SKM-1 (cell line): ENCODE measurements at regions not wholly inside any gene's neighbourhood (a gene's known extent, or its start where the extent isn't known, plus 50 kb on each side); places are given as distances from the start of the nearest gene placed in this dataset.
A peak's percentile ranks its signal among the peaks of the same experiment; 100 is the strongest.

ENCODE experiments used
- DNase-seq: peaks from one replicate; lab custom pipeline; 2025; ENCODE audit not compliant: unreplicated experiment; lab: John Stamatoyannopoulos, UW

- DNase-seq: no peak
Measured at GRCh38 chr20:52279706-52280105, 88.1 kb upstream of the ZFP64 start.

- DNase-seq: no peak
Measured at GRCh38 chr20:52275181-52275691, 83.7 kb upstream of the ZFP64 start.

- DNase-seq: no peak
Measured at GRCh38 chr20:52270696-52271095, 79.1 kb upstream of the ZFP64 start.

GRCh38 chr20:52270001-52270606 is 78.5 kb upstream of the ZFP64 start:
- no peak for DNase-seq

- DNase-seq: peak; percentile 95
Measured at GRCh38 chr20:52269321-52269720, 77.7 kb upstream of the ZFP64 start.

- DNase-seq: no peak
Measured at GRCh38 chr20:52268184-52268749, 76.7 kb upstream of the ZFP64 start.

- no peak for DNase-seq
Measured at GRCh38 chr20:52267418-52267817, 75.8 kb upstream of the ZFP64 start.

- no peak for DNase-seq
Measured at GRCh38 chr20:52263757-52264156, 72.2 kb upstream of the ZFP64 start.

- DNase-seq: no peak
Measured at GRCh38 chr20:52261792-52262191, 70.2 kb upstream of the ZFP64 start.

GRCh38 chr20:52259295-52259694 is 67.7 kb upstream of the ZFP64 start:
- DNase-seq: no peak

- DNase-seq: no peak
Measured at GRCh38 chr20:52256454-52256853, 64.9 kb upstream of the ZFP64 start.

GRCh38 chr20:52252664-52253063 is 61.1 kb upstream of the ZFP64 start:
- no peak for DNase-seq

- no peak for DNase-seq
Measured at GRCh38 chr20:52251827-52252226, 60.2 kb upstream of the ZFP64 start.

GRCh38 chr20:52251136-52251700 is 59.6 kb upstream of the ZFP64 start:
- DNase-seq: no peak

- DNase-seq: no peak
Measured at GRCh38 chr20:52247548-52247947, 56.0 kb upstream of the ZFP64 start.

- DNase-seq: no peak
Measured at GRCh38 chr20:52246366-52246765, 54.8 kb upstream of the ZFP64 start.

GRCh38 chr20:52244702-52245101 is 53.1 kb upstream of the ZFP64 start:
- no peak for DNase-seq

GRCh38 chr20:52242237-52243230 is 51.0 kb upstream of the ZFP64 start:
- DNase-seq: peak; percentile 13
